ENCODE measurements at regions not wholly inside any gene's neighbourhood (a gene's known extent, or its start where the extent isn't known, plus 50 kb on each side); places are given as distances from the start of the nearest gene placed in this dataset.

DNA sequence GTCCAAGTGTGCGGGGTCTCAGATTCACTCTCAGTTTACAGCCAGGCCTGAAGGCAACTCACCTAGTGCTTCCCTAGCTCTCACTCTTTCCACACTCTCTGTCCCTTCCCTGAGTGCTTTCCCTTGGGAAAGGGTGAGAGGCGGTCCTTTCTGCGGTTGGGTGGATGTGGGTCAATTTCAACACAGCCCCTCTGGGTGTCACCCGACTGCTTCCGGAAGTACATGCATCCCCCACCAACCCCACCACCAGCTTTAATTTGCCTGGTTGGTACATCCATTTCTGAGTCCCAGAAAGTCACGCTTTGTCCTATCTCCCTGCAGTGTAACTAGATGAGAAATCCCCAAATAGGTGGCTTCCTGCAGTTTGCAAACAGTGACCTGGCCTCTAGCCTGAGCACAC is 307.3 kb upstream of the MEIS1 start:
- Mint-ChIP-seq H3K27ac (no peak overlapping the region), H3K4me3 (no peak overlapping the region), H3K36me3 (no peaks in the 10 kb centered on the region), H3K4me1 (no peaks in the 10 kb centered on the region), H3K27me3 (ENCODE audit: low read depth in 3 of 3) (peaks cover 0 to 4% (median 2%) of the 10 kb centered on the region in 3 donors), H3K9me3 (peaks cover 2 to 4% (median 3%) of the 10 kb centered on the region in 7 donors)
- no peaks in the 10 kb centered on the region for H3K36me3 ChIP-seq (replicated peaks in 1 of 2; ENCODE audit: control insufficient read depth in 1 of 2, insufficient read depth in 2 of 2, low read length in 2 of 2)
- intact Hi-C loops (cut with micrococcal nuclease) = no loop called here
- no peak overlapping the region for H3K4me3 ChIP-seq (replicated peaks in 1 of 3; ENCODE audit: low read depth in 2 of 3, low read length in 3 of 3)
- no peaks in the 10 kb centered on the region for H3K4me1 ChIP-seq (ENCODE audit: control insufficient read depth in 1 of 2, insufficient read depth in 2 of 2, low read length in 2 of 2)
- H3K9me3 ChIP-seq (replicated peaks in 1 of 2; ENCODE audit: control insufficient read depth in 1 of 2, insufficient read depth in 1 of 2, low read length in 2 of 2) = no peaks in the 10 kb centered on the region
- H3K27ac ChIP-seq (ENCODE audit: low read depth in 1 of 2, low read length in 2 of 2) = no peak overlapping the region
- no peak for DNase-seq
- no peak overlapping the region for H3K9ac ChIP-seq (ENCODE audit: insufficient read depth, low read length, poor library complexity, severe bottlenecking)
- H4K20me1 ChIP-seq (ENCODE audit: insufficient read depth, low read length) = no peaks in the 10 kb centered on the region
- H3K27me3 ChIP-seq (ENCODE audit: control insufficient read depth in 2 of 2, insufficient read depth in 2 of 2, low read length in 2 of 2) = no peaks in the 10 kb centered on the region
- no peak overlapping the region for H2AFZ ChIP-seq (ENCODE audit: insufficient read depth, low read depth, low read length, poor library complexity, severe bottlenecking)
- TF ChIP-seq, protein P1, sequence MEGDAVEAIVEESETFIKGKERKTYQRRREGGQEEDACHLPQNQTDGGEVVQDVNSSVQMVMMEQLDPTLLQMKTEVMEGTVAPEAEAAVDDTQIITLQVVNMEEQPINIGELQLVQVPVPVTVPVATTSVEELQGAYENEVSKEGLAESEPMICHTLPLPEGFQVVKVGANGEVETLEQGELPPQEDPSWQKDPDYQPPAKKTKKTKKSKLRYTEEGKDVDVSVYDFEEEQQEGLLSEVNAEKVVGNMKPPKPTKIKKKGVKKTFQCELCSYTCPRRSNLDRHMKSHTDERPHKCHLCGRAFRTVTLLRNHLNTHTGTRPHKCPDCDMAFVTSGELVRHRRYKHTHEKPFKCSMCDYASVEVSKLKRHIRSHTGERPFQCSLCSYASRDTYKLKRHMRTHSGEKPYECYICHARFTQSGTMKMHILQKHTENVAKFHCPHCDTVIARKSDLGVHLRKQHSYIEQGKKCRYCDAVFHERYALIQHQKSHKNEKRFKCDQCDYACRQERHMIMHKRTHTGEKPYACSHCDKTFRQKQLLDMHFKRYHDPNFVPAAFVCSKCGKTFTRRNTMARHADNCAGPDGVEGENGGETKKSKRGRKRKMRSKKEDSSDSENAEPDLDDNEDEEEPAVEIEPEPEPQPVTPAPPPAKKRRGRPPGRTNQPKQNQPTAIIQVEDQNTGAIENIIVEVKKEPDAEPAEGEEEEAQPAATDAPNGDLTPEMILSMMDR (IDR thresholded peaks at IDR 0.05) = no peak
- whole genome bisulfite sequencing (ENCODE audit: insufficient coverage) = 90% methylated on average over 2 of the region's 6 CpGs
- H3K79me2 ChIP-seq (ENCODE audit: insufficient read depth, low read length) = no peaks in the 10 kb centered on the region
- no peak overlapping the region for H3K4me2 ChIP-seq (replicated peaks; ENCODE audit: extremely low read depth, low read length, poor library complexity, severe bottlenecking)

DNA sequence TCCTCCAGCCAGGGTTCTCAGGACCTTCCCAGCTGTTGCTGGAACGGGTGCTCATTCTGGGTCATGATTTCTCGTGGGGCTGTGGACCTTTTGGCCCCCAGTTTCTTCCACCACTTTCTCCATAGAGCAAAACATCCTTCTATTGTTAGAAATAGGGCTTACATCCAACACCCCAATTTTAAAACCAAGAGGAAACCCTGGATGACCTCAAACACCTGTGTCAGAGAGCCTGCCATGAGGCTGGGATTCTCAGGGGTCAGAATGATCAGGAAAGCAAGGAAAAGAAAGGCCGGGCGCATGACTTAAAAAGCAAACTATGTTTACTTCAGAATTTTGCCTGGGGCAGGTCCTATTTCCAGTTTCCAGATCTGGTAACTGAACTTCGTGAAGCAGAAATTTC is 307.9 kb upstream of the MEIS1 start:
- DNase-seq = no peak
- Mint-ChIP-seq H3K27ac (no peak overlapping the region), H3K36me3 (no peaks in the 10 kb centered on the region), H3K9me3 (peaks cover 2 to 4% (median 3%) of the 10 kb centered on the region in 7 donors), H3K4me3 (no peak overlapping the region), H3K27me3 (ENCODE audit: low read depth in 3 of 3) (peaks cover 0 to 4% (median 2%) of the 10 kb centered on the region in 3 donors), H3K4me1 (no peaks in the 10 kb centered on the region)
- H3K27ac ChIP-seq (ENCODE audit: low read depth in 1 of 2, low read length in 2 of 2) = no peak overlapping the region
- no peak overlapping the region for H3K4me2 ChIP-seq (replicated peaks; ENCODE audit: extremely low read depth, low read length, poor library complexity, severe bottlenecking)
- no peak overlapping the region for H3K9ac ChIP-seq (ENCODE audit: insufficient read depth, low read length, poor library complexity, severe bottlenecking)
- H3K27me3 ChIP-seq (ENCODE audit: control insufficient read depth in 2 of 2, insufficient read depth in 2 of 2, low read length in 2 of 2) = no peaks in the 10 kb centered on the region
- intact Hi-C loops (cut with micrococcal nuclease) = no loop called here
- no peak overlapping the region for H3K4me3 ChIP-seq (replicated peaks in 1 of 3; ENCODE audit: low read depth in 2 of 3, low read length in 3 of 3)
- no peaks in the 10 kb centered on the region for H3K9me3 ChIP-seq (replicated peaks in 1 of 2; ENCODE audit: control insufficient read depth in 1 of 2, insufficient read depth in 1 of 2, low read length in 2 of 2)
- TF ChIP-seq, protein P1 (IDR thresholded peaks at IDR 0.05) = no peak
- no peaks in the 10 kb centered on the region for H4K20me1 ChIP-seq (ENCODE audit: insufficient read depth, low read length)
- no peaks in the 10 kb centered on the region for H3K79me2 ChIP-seq (ENCODE audit: insufficient read depth, low read length)
- H3K36me3 ChIP-seq (replicated peaks in 1 of 2; ENCODE audit: control insufficient read depth in 1 of 2, insufficient read depth in 2 of 2, low read length in 2 of 2) = no peaks in the 10 kb centered on the region
- H3K4me1 ChIP-seq (ENCODE audit: control insufficient read depth in 1 of 2, insufficient read depth in 2 of 2, low read length in 2 of 2) = no peaks in the 10 kb centered on the region
- 93% methylated on average over 3 of the region's 5 CpGs for WGBS (ENCODE audit: insufficient coverage)
- no peak overlapping the region for H2AFZ ChIP-seq (ENCODE audit: insufficient read depth, low read depth, low read length, poor library complexity, severe bottlenecking)

All from CD14-positive monocyte (primary cell).